ENCODE measurements at regions not wholly inside any gene's neighbourhood (a gene's known extent, or its start where the extent isn't known, plus 50 kb on each side); places are given as distances from the start of the nearest gene placed in this dataset.

- no peaks in the 10 kb centered on the region for H3K9me3 ChIP-seq (ENCODE audit: insufficient read depth, low read length, severe bottlenecking)
- H2AFZ ChIP-seq (ENCODE audit: low read depth, low read length) = no peak overlapping the region
- no peak overlapping the region for H3K4me2 ChIP-seq (ENCODE audit: insufficient read depth, low read length)
- H3K79me2 ChIP-seq (ENCODE audit: insufficient read depth, low read length) = no peaks in the 10 kb centered on the region
- no peak overlapping the region for H3K9ac ChIP-seq (ENCODE audit: low read depth, low read length)
- no peaks in the 10 kb centered on the region for H4K20me1 ChIP-seq (ENCODE audit: insufficient read depth, low read length)
- H3K36me3 ChIP-seq (ENCODE audit: insufficient read depth, low read length) = no peaks in the 10 kb centered on the region
- ATAC-seq (ENCODE audit: insufficient read depth, low read depth) (no peak), DNase-seq (no peak)
- H3K4me1 ChIP-seq (ENCODE audit: insufficient read depth, low read length) = no peaks in the 10 kb centered on the region
- H3K27me3 ChIP-seq (ENCODE audit: insufficient read depth, low read length, poor library complexity) = no peaks in the 10 kb centered on the region
- TF ChIP-seq CTCF (IDR thresholded peaks at IDR 0.05; ENCODE audit: borderline replicate concordance, extremely low read depth, low read length, poor library complexity, severe bottlenecking) (no peak), EZH2 (IDR thresholded peaks at IDR 0.05; ENCODE audit: borderline replicate concordance, low read depth, low read length, severe bottlenecking) (no peak)
- no peak overlapping the region for H3K4me3 ChIP-seq (ENCODE audit: low read depth in 1 of 2, low read length in 2 of 2)
- no peak overlapping the region for H3K27ac ChIP-seq (ENCODE audit: low read length)
Observed at GRCh38 chr3:22885039-22885438, 318.1 kb upstream of the UBE2E2 start.

- DNase-seq = no peak
- no peaks in the 10 kb centered on the region for H4K20me1 ChIP-seq (ENCODE audit: insufficient read depth, low read length)
- no peak overlapping the region for H3K4me3 ChIP-seq (ENCODE audit: low read depth in 1 of 2, low read length in 2 of 2)
- no peaks in the 10 kb centered on the region for H3K36me3 ChIP-seq (ENCODE audit: insufficient read depth, low read length)
- H3K27me3 ChIP-seq (ENCODE audit: insufficient read depth, low read length, poor library complexity) = no peaks in the 10 kb centered on the region
- no peak overlapping the region for H2AFZ ChIP-seq (ENCODE audit: low read depth, low read length)
- TF ChIP-seq EZH2 (IDR thresholded peaks at IDR 0.05; ENCODE audit: borderline replicate concordance, low read depth, low read length, severe bottlenecking) = no peak
- TF ChIP-seq CTCF (IDR thresholded peaks at IDR 0.05; ENCODE audit: borderline replicate concordance, extremely low read depth, low read length, poor library complexity, severe bottlenecking) = no peak
- no peaks in the 10 kb centered on the region for H3K4me1 ChIP-seq (ENCODE audit: insufficient read depth, low read length)
- H3K79me2 ChIP-seq (ENCODE audit: insufficient read depth, low read length) = no peaks in the 10 kb centered on the region
- H3K4me2 ChIP-seq (ENCODE audit: insufficient read depth, low read length) = no peak overlapping the region
- no peak overlapping the region for H3K27ac ChIP-seq (ENCODE audit: low read length)
- H3K9me3 ChIP-seq (ENCODE audit: insufficient read depth, low read length, severe bottlenecking) = no peaks in the 10 kb centered on the region
- no peak for ATAC-seq (ENCODE audit: insufficient read depth, low read depth)
- H3K9ac ChIP-seq (ENCODE audit: low read depth, low read length) = no peak overlapping the region
Observed at GRCh38 chr3:22885574-22886341, 317.4 kb upstream of the UBE2E2 start.

- ATAC-seq (ENCODE audit: insufficient read depth, low read depth) (no peak), DNase-seq (no peak)
- Histone ChIP-seq H3K4me1 (ENCODE audit: insufficient read depth, low read length) (no peaks in the 10 kb centered on the region), H3K4me2 (ENCODE audit: insufficient read depth, low read length) (no peak overlapping the region), H4K20me1 (ENCODE audit: insufficient read depth, low read length) (no peaks in the 10 kb centered on the region), H3K79me2 (ENCODE audit: insufficient read depth, low read length) (no peaks in the 10 kb centered on the region), H2AFZ (ENCODE audit: low read depth, low read length) (no peak overlapping the region), H3K9ac (ENCODE audit: low read depth, low read length) (no peak overlapping the region), H3K4me3 (ENCODE audit: low read depth in 1 of 2, low read length in 2 of 2) (no peak overlapping the region), H3K27ac (ENCODE audit: low read length) (no peak overlapping the region), H3K36me3 (ENCODE audit: insufficient read depth, low read length) (no peaks in the 10 kb centered on the region), H3K27me3 (ENCODE audit: insufficient read depth, low read length, poor library complexity) (no peaks in the 10 kb centered on the region), H3K9me3 (ENCODE audit: insufficient read depth, low read length, severe bottlenecking) (no peaks in the 10 kb centered on the region)
- no peak for TF ChIP-seq EZH2 (IDR thresholded peaks at IDR 0.05; ENCODE audit: borderline replicate concordance, low read depth, low read length, severe bottlenecking)
- TF ChIP-seq CTCF (IDR thresholded peaks at IDR 0.05; ENCODE audit: borderline replicate concordance, extremely low read depth, low read length, poor library complexity, severe bottlenecking) = no peak
Observed at GRCh38 chr3:22886439-22887068, 316.6 kb upstream of the UBE2E2 start.

Data from DND-41 (cell line).